OCI-LY7 (cell line): ENCODE measurements at regions not wholly inside any gene's neighbourhood (a gene's known extent, or its start where the extent isn't known, plus 50 kb on each side); places are given as distances from the start of the nearest gene placed in this dataset.

ENCODE experiments used
- BruUV-seq: library from RNA; stranded (reverse); fragments of 400-500 nt; replicated peaks from 2 replicates; lab custom pipeline; 2021; lab: Mats Ljungman, UMichigan
- CTCF ChIA-PET: fragments of 300-600 bp; sonication (Branson Sonifier 250); formaldehyde crosslinking; loops from one replicate; lab custom pipeline; 2022; ENCODE audit warnings: antibody characterized with exemption; ENCODE audit not compliant: unreplicated experiment; lab: Charles Lee
- POLR2A ChIA-PET: fragments of 300-600 bp; sonication (Branson Sonifier 250); formaldehyde crosslinking; loops from one replicate; lab custom pipeline; 2022; ENCODE audit warnings: antibody characterized with exemption; lab: Charles Lee
- DNase-seq: peaks from one replicate; pipeline ENCODE4 v3.0.0-alpha.2; 2015; ENCODE audit warnings: low spot score
- H2AFZ ChIP-seq: fragments of 200-600 bp; sonication (generic), shearing (Covaris generic); 2 replicates; pipeline ENCODE4 v1.6.1; 2014; ENCODE audit warnings: mild to moderate bottlenecking, antibody characterized with exemption, low read length, moderate library complexity
- H3K27ac ChIP-seq: fragments of 200-600 bp; sonication (generic); 2 replicates; pipeline ENCODE4 v1.5.1; 2014; ENCODE audit warnings: mixed run types, low read depth, mild to moderate bottlenecking, moderate library complexity, low read length, inconsistent platforms; ENCODE audit not compliant: poor library complexity, severe bottlenecking
- H3K36me3 ChIP-seq: fragments of 200-600 bp; sonication (generic); 2 replicates; pipeline ENCODE4 v1.6.1; 2014; ENCODE audit warnings: mild to moderate bottlenecking, antibody characterized with exemption, low read length, moderate library complexity, mixed read lengths; ENCODE audit not compliant: insufficient read depth
- H3K4me1 ChIP-seq: fragments of 200-600 bp; sonication (generic); 2 replicates; pipeline ENCODE4 v1.5.1; 2014; ENCODE audit warnings: mild to moderate bottlenecking, low read length; ENCODE audit not compliant: insufficient read depth, poor library complexity, severe bottlenecking
- H3K4me2 ChIP-seq: fragments of 200-600 bp; sonication (generic); 2 replicates; pipeline ENCODE4 v1.6.1; 2014; ENCODE audit warnings: mild to moderate bottlenecking, low read length
- H3K4me3 ChIP-seq: fragments of 200-600 bp; sonication (generic); 2 replicates; pipeline ENCODE4 v1.5.1; 2014; ENCODE audit warnings: mild to moderate bottlenecking, low read depth, low read length; ENCODE audit not compliant: poor library complexity, severe bottlenecking
- H3K79me2 ChIP-seq: fragments of 200-600 bp; sonication (generic); 2 replicates; pipeline ENCODE4 v1.6.1; 2016; ENCODE audit warnings: low read depth, mild to moderate bottlenecking, low read length, moderate library complexity, mixed read lengths; ENCODE audit not compliant: insufficient read depth
- H3K9me2 ChIP-seq: fragments of 200-600 bp; sonication (generic); 2 replicates; pipeline ENCODE4 v1.6.1; 2016; ENCODE audit warnings: mild to moderate bottlenecking, low read length, mixed read lengths; ENCODE audit not compliant: insufficient read depth
- H3K9me3 ChIP-seq: fragments of 200-600 bp; sonication (generic); 2 replicates; pipeline ENCODE4 v1.6.1; 2014; ENCODE audit warnings: mild to moderate bottlenecking, mixed run types, low read length, mixed read lengths
- H4K20me1 ChIP-seq: fragments of 200-600 bp; sonication (generic); 2 replicates; pipeline ENCODE4 v1.6.1; 2014; ENCODE audit warnings: mild to moderate bottlenecking, antibody characterized with exemption, low read length, moderate library complexity, mixed read lengths; ENCODE audit not compliant: insufficient read depth
- EZH2phosphoT487 ChIP-seq: fragments of 200-600 bp; sonication (generic); IDR thresholded peaks from 2 replicates; pipeline ENCODE4 v1.6.1; 2018; ENCODE audit warnings: low read depth, borderline replicate concordance, mild to moderate bottlenecking, mixed run types, antibody characterized with exemption, low read length, moderate library complexity, mixed read lengths
- intact Hi-C: fragments of 100-400 bp; cut with micrococcal nuclease; formaldehyde crosslinking; loops from one replicate; pipeline ENCODE4 v1.10.0; 2022; ENCODE audit not compliant: unreplicated experiment
- TF ChIP-seq, protein P1 (sequence below): fragments of 200-600 bp; sonication (generic); conservative IDR thresholded peaks from 2 replicates; pipeline ENCODE4 v1.5.1; 2014; ENCODE audit warnings: mild to moderate bottlenecking, antibody characterized with exemption, low read length, moderate library complexity, mixed read lengths

DNA sequence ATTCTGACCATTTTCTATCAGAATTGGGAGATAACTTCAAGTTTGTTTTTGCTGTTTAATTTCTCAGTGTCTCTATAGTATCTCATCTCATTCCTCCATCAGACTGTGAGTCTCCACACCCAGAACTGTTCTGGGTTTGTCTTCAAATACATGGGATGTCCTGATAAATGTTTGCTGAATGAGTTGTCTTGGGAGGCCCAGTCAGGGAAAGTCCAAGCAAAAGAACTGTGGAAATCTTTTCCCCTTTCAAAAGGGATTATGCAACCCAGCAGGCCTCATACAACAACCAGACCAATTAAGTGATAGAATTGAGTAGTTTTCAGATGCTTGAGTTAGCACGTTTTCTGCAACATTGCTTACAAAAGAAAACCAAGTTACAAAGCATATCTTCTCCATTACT is 324.4 kb downstream of the BRINP1 start:
- H3K79me2 ChIP-seq = no peaks in the 10 kb centered on the region
- no peak overlapping the region for H3K27ac ChIP-seq
- no peaks in the 10 kb centered on the region for H3K4me1 ChIP-seq
- TF ChIP-seq, protein P1, sequence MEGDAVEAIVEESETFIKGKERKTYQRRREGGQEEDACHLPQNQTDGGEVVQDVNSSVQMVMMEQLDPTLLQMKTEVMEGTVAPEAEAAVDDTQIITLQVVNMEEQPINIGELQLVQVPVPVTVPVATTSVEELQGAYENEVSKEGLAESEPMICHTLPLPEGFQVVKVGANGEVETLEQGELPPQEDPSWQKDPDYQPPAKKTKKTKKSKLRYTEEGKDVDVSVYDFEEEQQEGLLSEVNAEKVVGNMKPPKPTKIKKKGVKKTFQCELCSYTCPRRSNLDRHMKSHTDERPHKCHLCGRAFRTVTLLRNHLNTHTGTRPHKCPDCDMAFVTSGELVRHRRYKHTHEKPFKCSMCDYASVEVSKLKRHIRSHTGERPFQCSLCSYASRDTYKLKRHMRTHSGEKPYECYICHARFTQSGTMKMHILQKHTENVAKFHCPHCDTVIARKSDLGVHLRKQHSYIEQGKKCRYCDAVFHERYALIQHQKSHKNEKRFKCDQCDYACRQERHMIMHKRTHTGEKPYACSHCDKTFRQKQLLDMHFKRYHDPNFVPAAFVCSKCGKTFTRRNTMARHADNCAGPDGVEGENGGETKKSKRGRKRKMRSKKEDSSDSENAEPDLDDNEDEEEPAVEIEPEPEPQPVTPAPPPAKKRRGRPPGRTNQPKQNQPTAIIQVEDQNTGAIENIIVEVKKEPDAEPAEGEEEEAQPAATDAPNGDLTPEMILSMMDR = no peak
- TF ChIP-seq EZH2phosphoT487 = no peak
- H3K4me3 ChIP-seq = no peak overlapping the region
- ChIA-PET CTCF (no interaction called here), POLR2A (no interaction called here)
- H3K9me3 ChIP-seq = no peaks in the 10 kb centered on the region
- no peak for DNase-seq
- BruUV-seq = no TSS peak
- no peaks in the 10 kb centered on the region for H4K20me1 ChIP-seq
- H2AFZ ChIP-seq = no peak overlapping the region
- intact Hi-C loops = no loop called here
- no peak overlapping the region for H3K4me2 ChIP-seq
- no peaks in the 10 kb centered on the region for H3K36me3 ChIP-seq
- H3K9me2 ChIP-seq = no peaks in the 10 kb centered on the region

DNA sequence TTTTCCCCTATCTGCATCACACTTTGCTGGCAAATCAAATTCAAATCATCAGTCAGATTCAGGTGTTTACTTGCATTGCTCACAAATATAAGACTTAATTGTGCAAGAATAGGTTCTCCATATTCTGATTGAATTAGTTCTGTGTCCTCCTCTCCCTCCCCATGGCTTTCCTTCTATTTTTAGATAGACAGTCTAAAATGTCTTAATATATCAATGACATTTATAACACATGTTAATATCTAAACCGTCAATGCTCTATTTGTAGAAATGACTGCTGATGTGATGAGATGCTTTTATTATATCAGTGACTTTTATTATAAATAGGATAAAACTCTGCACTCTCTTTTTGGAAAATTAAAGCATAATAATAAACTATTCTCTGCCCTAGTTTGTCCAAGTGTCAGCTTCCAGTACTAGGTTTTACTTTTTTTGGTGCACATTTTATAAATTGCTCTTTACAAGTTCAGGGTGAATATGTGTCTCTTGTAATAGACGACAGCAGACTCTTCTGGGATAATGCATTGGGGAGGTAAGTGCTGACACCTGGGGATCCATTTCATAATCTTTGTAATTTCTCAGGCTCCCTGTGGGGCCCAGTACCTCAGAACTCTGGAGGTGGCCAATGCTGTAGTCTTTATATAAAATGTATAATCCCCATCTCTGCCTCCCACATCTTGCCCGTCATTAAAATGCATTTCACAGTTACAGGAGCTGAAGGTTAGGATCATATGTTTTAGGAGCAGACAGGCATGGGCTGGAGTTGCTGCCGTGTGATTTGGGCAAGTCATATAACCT is 321.5 kb downstream of the BRINP1 start:
- H3K4me2 ChIP-seq = no peak overlapping the region
- intact Hi-C loops = no loop called here
- ChIA-PET CTCF (no interaction called here), POLR2A (no interaction called here)
- H3K4me1 ChIP-seq = no peaks in the 10 kb centered on the region
- BruUV-seq = no TSS peak
- no peaks in the 10 kb centered on the region for H3K36me3 ChIP-seq
- no peaks in the 10 kb centered on the region for H3K9me3 ChIP-seq
- H3K9me2 ChIP-seq = no peaks in the 10 kb centered on the region
- H3K79me2 ChIP-seq = no peaks in the 10 kb centered on the region
- H4K20me1 ChIP-seq = no peaks in the 10 kb centered on the region
- no peak overlapping the region for H2AFZ ChIP-seq
- no peak for DNase-seq
- no peak overlapping the region for H3K4me3 ChIP-seq
- H3K27ac ChIP-seq = no peak overlapping the region
- TF ChIP-seq, protein P1 = no peak
- no peak for TF ChIP-seq EZH2phosphoT487

DNA sequence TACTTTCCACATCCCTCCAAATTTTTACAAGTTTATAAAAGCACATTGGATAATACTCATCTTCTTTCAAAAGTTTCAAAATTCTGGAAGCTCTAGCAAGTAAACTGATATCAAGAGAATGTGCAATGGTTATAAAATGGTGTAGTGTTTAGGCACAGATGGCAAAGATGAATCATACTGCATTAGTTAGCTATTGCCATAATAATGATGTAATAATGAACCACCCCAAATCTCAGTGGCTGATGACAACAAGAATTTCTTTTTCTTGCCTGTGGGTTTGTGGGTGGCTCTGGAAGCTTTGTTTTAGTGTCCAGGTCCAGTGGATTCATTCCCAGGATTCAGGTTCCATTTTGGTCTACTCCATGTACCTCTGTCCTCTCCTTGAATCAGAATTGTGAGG is 319.0 kb downstream of the BRINP1 start:
- TF ChIP-seq EZH2phosphoT487 = no peak
- TF ChIP-seq, protein P1 = no peak
- DNase-seq = no peak
- no TSS peak for BruUV-seq
- no peak overlapping the region for H3K4me2 ChIP-seq
- H3K9me2 ChIP-seq = no peaks in the 10 kb centered on the region
- CTCF ChIA-PET = no interaction called here
- no peak overlapping the region for H3K27ac ChIP-seq
- H2AFZ ChIP-seq = no peak overlapping the region
- H3K9me3 ChIP-seq = no peaks in the 10 kb centered on the region
- no peaks in the 10 kb centered on the region for H3K4me1 ChIP-seq
- intact Hi-C loops = no loop called here
- no peaks in the 10 kb centered on the region for H3K36me3 ChIP-seq
- H4K20me1 ChIP-seq = no peaks in the 10 kb centered on the region
- no peak overlapping the region for H3K4me3 ChIP-seq
- POLR2A ChIA-PET = interaction anchor here (1.0 kb wide), 1 partner anchor 9 kb away, joined by 3 read pairs; no protein-coding TSS in a partner anchor
- no peaks in the 10 kb centered on the region for H3K79me2 ChIP-seq
